HepG2 (cell line): ENCODE measurements at regions not wholly inside any gene's neighbourhood (a gene's known extent, or its start where the extent isn't known, plus 50 kb on each side); places are given as distances from the start of the nearest gene placed in this dataset.
A peak's percentile ranks its signal among the peaks of the same experiment; 100 is the strongest.

ENCODE experiments used
- ATAC-seq: fragments of 200-7000 bp; cut with Tn5 transposase; 3 replicates; pipeline ENCODE4 v1.9.1; 2020; ENCODE audit warnings: mild to moderate bottlenecking, moderate library complexity
- BruUV-seq: library from RNA; stranded (reverse); fragments of 400-500 nt; replicated peaks from 2 replicates; lab custom pipeline; 2021; lab: Mats Ljungman, UMichigan
- CTCF ChIA-PET: fragments of 300-600 bp; formaldehyde crosslinking; extraction: SDS; loops from one replicate; lab custom pipeline; 2021; ENCODE audit warnings: low total read pairs, inconsistent platforms, low intra/inter-chr PET ratio; lab: Yijun Ruan, JAX
- POLR2A ChIA-PET: fragments of 350-600 bp; sonication (Branson Sonifier 250); formaldehyde crosslinking; loops from one replicate; lab custom pipeline; 2020; ENCODE audit warnings: antibody characterized with exemption, inconsistent platforms; lab: Yijun Ruan, JAX
- DNase-seq: peaks from one replicate; pipeline ENCODE4 v3.0.0-alpha.2; 2015; ENCODE audit warnings: low spot score
- FAIRE-seq: peaks from 3 replicates; lab custom pipeline; 2011; peaks lifted over from hg19 to GRCh38; lab: Jason Lieb, UNC
- H2AFZ ChIP-seq: one replicate; pipeline ENCODE4 v1.6.1; 2011; ENCODE audit warnings: low read length, inconsistent platforms
- H3K27ac ChIP-seq: fragments of 300-600 bp; 3 replicates; pipeline ENCODE4 v1.8.0; 2011; ENCODE audit warnings: mixed run types, mild to moderate bottlenecking, mixed read lengths, low read length, inconsistent platforms; ENCODE audit not compliant: insufficient read depth; ENCODE audit errors: extremely low read length
- H3K27me3 ChIP-seq, 2 experiments: fragments of 200-600 bp in 1 of 2; 2 replicates in 1 of 2; 3 replicates in 1 of 2; pipeline versions ENCODE4 v1.6.0 to v1.8.0; 2011; ENCODE audit warnings: low read length in 2 of 2, mild to moderate bottlenecking in 2 of 2, moderate library complexity in 2 of 2, inconsistent platforms in 1 of 2; ENCODE audit not compliant: insufficient read depth in 2 of 2, control insufficient read depth in 1 of 2
- H3K36me3 ChIP-seq, 2 experiments: fragments of 200-600 bp in 1 of 2; replicated peaks in 1 of 2; 2 replicates in 1 of 2; 3 replicates in 1 of 2; pipeline versions ENCODE4 v1.5.1 to v1.8.0; 2011; ENCODE audit warnings: low read length in 2 of 2, inconsistent platforms in 1 of 2; ENCODE audit not compliant: insufficient read depth in 2 of 2, control insufficient read depth in 1 of 2
- H3K4me1 ChIP-seq: 2 replicates; pipeline ENCODE4 v1.5.1; 2012; ENCODE audit warnings: low read length, inconsistent platforms; ENCODE audit not compliant: insufficient read depth
- H3K4me2 ChIP-seq: 2 replicates; pipeline ENCODE4 v1.6.0; 2011; ENCODE audit warnings: low read depth, low read length, inconsistent platforms
- H3K4me3 ChIP-seq, 3 experiments: fragments of 200-600 bp in 1 of 3; sonication (generic), shearing (Covaris generic) in 1 of 3; replicated peaks in 1 of 3; 2 replicates each; pipeline ENCODE4 v1.5.1; 2011 to 2016; ENCODE audit warnings: low read length in 3 of 3, inconsistent platforms in 2 of 3, low read depth in 2 of 3, mild to moderate bottlenecking in 2 of 3, control low read depth in 1 of 3, mixed read lengths in 1 of 3; ENCODE audit not compliant: insufficient read depth in 1 of 3
- H3K79me2 ChIP-seq: one replicate; pipeline ENCODE4 v1.6.1; 2011; ENCODE audit warnings: low read length, inconsistent platforms; ENCODE audit not compliant: insufficient read depth
- H3K9ac ChIP-seq: 2 replicates; pipeline ENCODE4 v1.6.0; 2011; ENCODE audit warnings: mild to moderate bottlenecking, low read depth, low read length, inconsistent platforms; ENCODE audit not compliant: insufficient read depth
- H3K9me3 ChIP-seq: 2 replicates; pipeline ENCODE4 v1.5.1; 2012; ENCODE audit warnings: mild to moderate bottlenecking, low read length
- H4K20me1 ChIP-seq: 2 replicates; pipeline ENCODE4 v1.6.0; 2011; ENCODE audit warnings: inconsistent platforms, mild to moderate bottlenecking, low read length, moderate library complexity; ENCODE audit not compliant: insufficient read depth
- ADNP ChIP-seq: sonication (generic); formaldehyde crosslinking; IDR thresholded peaks from 2 replicates; pipeline ENCODE4 v1.4.0; 2020; ENCODE audit warnings: missing genetic modification reagents
- ARNT ChIP-seq: fragments of 450-650 bp; IDR thresholded peaks from 2 replicates; pipeline ENCODE4 v1.6.1; 2017
- BCL6 ChIP-seq: IDR thresholded peaks from 2 replicates; pipeline ENCODE4 v1.6.1; 2016; ENCODE audit warnings: missing genetic modification reagents, missing compliant biosample characterization
- EEA1 ChIP-seq: sonication (generic); formaldehyde crosslinking; IDR thresholded peaks from 2 replicates; pipeline ENCODE4 v1.5.1; 2020; ENCODE audit warnings: mild to moderate bottlenecking, missing genetic modification reagents, borderline replicate concordance
- MNT ChIP-seq: fragments of 450-650 bp; IDR thresholded peaks from 2 replicates; pipeline ENCODE4 v1.6.1; 2016
- NAIF1 ChIP-seq: sonication (generic); formaldehyde crosslinking; IDR thresholded peaks from 2 replicates; pipeline ENCODE4 v1.5.0; 2020; ENCODE audit warnings: mild to moderate bottlenecking, missing genetic modification reagents, borderline replicate concordance
- NFIC ChIP-seq: IDR thresholded peaks from 2 replicates; pipeline ENCODE4 v1.6.1; 2012; ENCODE audit warnings: mild to moderate bottlenecking, low read length, inconsistent platforms
- PHF20 ChIP-seq: sonication (generic); formaldehyde crosslinking; IDR thresholded peaks from 2 replicates; pipeline ENCODE4 v1.5.0; 2020; ENCODE audit warnings: mild to moderate bottlenecking, missing genetic modification reagents
- RFX1 ChIP-seq: fragments of 450-650 bp; IDR thresholded peaks from 2 replicates; pipeline ENCODE4 v1.6.1; 2017
- SRSF4 ChIP-seq: fragments of 200-400 bp; formaldehyde crosslinking; IDR thresholded peaks from one replicate; pipeline ENCODE4 v1.6.1; 2018; ENCODE audit warnings: mild to moderate bottlenecking, low read depth, low read length, moderate library complexity; ENCODE audit not compliant: poor library complexity, severe bottlenecking
- TEAD2 ChIP-seq: sonication (generic); formaldehyde crosslinking; IDR thresholded peaks from 2 replicates; pipeline ENCODE4 v1.9.0; 2021; ENCODE audit warnings: missing genetic modification reagents
- THYN1 ChIP-seq: sonication (generic); formaldehyde crosslinking; IDR thresholded peaks from 2 replicates; pipeline ENCODE4 v1.8.1; 2023; ENCODE audit warnings: low read depth, mild to moderate bottlenecking, moderate library complexity, missing genetic modification reagents, borderline replicate concordance
- ZNF225 ChIP-seq: sonication (generic); formaldehyde crosslinking; IDR thresholded peaks from 2 replicates; pipeline ENCODE4 v1.4.0; 2020; ENCODE audit warnings: mild to moderate bottlenecking, missing genetic modification reagents
- ZNF260 ChIP-seq: sonication (generic); formaldehyde crosslinking; IDR thresholded peaks from 2 replicates; pipeline ENCODE4 v1.4.0; 2020; ENCODE audit warnings: missing genetic modification reagents, low read depth, mild to moderate bottlenecking, borderline replicate concordance
- ZNF816 ChIP-seq: sonication (generic); formaldehyde crosslinking; IDR thresholded peaks from 2 replicates; pipeline ENCODE4 v1.8.0; 2022; ENCODE audit warnings: missing genetic modification reagents, mild to moderate bottlenecking, borderline replicate concordance
- ZSCAN5A ChIP-seq: sonication (generic); formaldehyde crosslinking; IDR thresholded peaks from 2 replicates; pipeline ENCODE4 v1.8.0; 2022; ENCODE audit warnings: mild to moderate bottlenecking, missing genetic modification reagents, borderline replicate concordance
- WGBS: methylation state at CpG from one replicate; pipeline ENCODE4 v1.1.6; 2017; ENCODE audit warnings: low lambda C conversion rate; 5-methylcytosine and 5-hydroxymethylcytosine counted together
- in situ Hi-C: cut with HindIII; loops from 2 replicates; pipeline ENCODE4 v1.10.0; 2017; ENCODE audit warnings: low pct_unique_long_range_greater_than_20kb; ENCODE audit not compliant: extremely low pct_ligation_motif_present
- intact Hi-C: fragments of 100-400 bp; cut with micrococcal nuclease; formaldehyde crosslinking; loops from one replicate; pipeline ENCODE4 v1.10.0; 2022; ENCODE audit not compliant: unreplicated experiment

GRCh38 chr7:136687693-136688322, 180.6 kb upstream of the CHRM2 start:
- 14% methylated on average over 2 of the region's 2 CpGs for WGBS
- H3K36me3 ChIP-seq = no peaks in the 10 kb centered on the region
- intact Hi-C loops = loop anchor here (5.0 kb wide), 1 partner anchor 886 kb away; no protein-coding TSS in a partner anchor
- peak; percentile 7 for DNase-seq
- TF ChIP-seq TEAD2 (CRISPR knock-in tag) (no peak), MNT (0 out of 2 replicates have a peak, but pooled peaks have one; percentile 25)
- TF ChIP-seq, all 625 proteins: peak for 1
- ATAC-seq (no peak), FAIRE-seq (no peak)
- Histone ChIP-seq H3K4me1 (no peaks in the 10 kb centered on the region), H2AFZ (no peak overlapping the region), H3K9me3 (no peaks in the 10 kb centered on the region), H3K27ac (no peak overlapping the region), H3K4me3 (no peak overlapping the region), H3K79me2 (no peaks in the 10 kb centered on the region), H3K27me3 (no peaks in the 10 kb centered on the region), H3K4me2 (no peak overlapping the region), H4K20me1 (no peaks in the 10 kb centered on the region), H3K9ac (no peak overlapping the region)
- ChIA-PET CTCF (no interaction called here), POLR2A (no interaction called here)
- in situ Hi-C loops = no loop called here
- BruUV-seq = no TSS peak

- intact Hi-C loops (loop anchor here (5.0 kb wide), 1 partner anchor 883 kb away; no protein-coding TSS in a partner anchor), in situ Hi-C loops (no loop called here)
- Histone ChIP-seq H3K9me3 (no peaks in the 10 kb centered on the region), H3K4me1 (no peaks in the 10 kb centered on the region), H3K27ac (no peak overlapping the region), H3K36me3 (no peaks in the 10 kb centered on the region), H3K79me2 (no peaks in the 10 kb centered on the region), H3K9ac (no peak overlapping the region), H3K27me3 (no peaks in the 10 kb centered on the region), H3K4me3 (no peak overlapping the region), H2AFZ (no peak overlapping the region), H4K20me1 (no peaks in the 10 kb centered on the region), H3K4me2 (no peak overlapping the region)
- no TSS peak for BruUV-seq
- ATAC-seq = no peak
- ChIA-PET POLR2A (no interaction called here), CTCF (no interaction called here)
- 12% methylated on average over 7 of the region's 7 CpGs for WGBS
- DNase-seq = no peak
- FAIRE-seq = no peak
- TF ChIP-seq SRSF4 (no peak), ZSCAN5A (CRISPR knock-in tag) (no peak), BCL6 (CRISPR knock-in tag) (no peak), NFIC (no peak), RFX1 (no peak), ARNT (no peak), PHF20 (CRISPR knock-in tag) (no peak), THYN1 (CRISPR knock-in tag) (no peak), EEA1 (CRISPR knock-in tag) (no peak), ZNF816 (CRISPR knock-in tag) (no peak), NAIF1 (CRISPR knock-in tag) (no peak), ZNF225 (CRISPR knock-in tag) (no peak), ZNF260 (no peak), ADNP (CRISPR knock-in tag) (no peak)
Observed at GRCh38 chr7:136685501-136686173, 182.8 kb upstream of the CHRM2 start.
